GM13976 (cell line): ENCODE measurements at regions not wholly inside any gene's neighbourhood (a gene's known extent, or its start where the extent isn't known, plus 50 kb on each side); places are given as distances from the start of the nearest gene placed in this dataset.

Experiments
- DNase-seq: peaks from one replicate; pipeline ENCODE4 v3.0.0; 2012; ENCODE audit warnings: low spot score
- CTCF ChIP-seq: IDR thresholded peaks from 2 replicates; pipeline ENCODE4 v1.5.1; 2012; ENCODE audit warnings: borderline replicate concordance, mild to moderate bottlenecking; ENCODE audit not compliant: insufficient read depth; ENCODE audit errors: extremely low read depth, missing control alignments, control extremely low read depth
- in situ Hi-C: fragments of 300-500 bp; cut with MboI; formaldehyde crosslinking; loops from one replicate; pipeline ENCODE4 v1.12.0; 2022; ENCODE audit warnings: low sequenced_read_pairs, mixed read lengths, inconsistent platforms; ENCODE audit not compliant: unreplicated experiment

GRCh38 chr2:213231966-213232365 is 52.3 kb upstream of the SPAG16 start:
- TF ChIP-seq CTCF: no peak
- in situ Hi-C loops: loop anchor here (5.0 kb wide), 2 partner anchors 80 to 210 kb away; partner anchors contain the start of gene IKZF2

GRCh38 chr2:213232649-213233437 is 51.4 kb upstream of the SPAG16 start:
- no peak for TF ChIP-seq CTCF
- in situ Hi-C loops: loop anchor here (5.0 kb wide), 2 partner anchors 81 to 211 kb away; partner anchors contain the start of gene IKZF2
- peak; percentile 16 for DNase-seq

More at GRCh38 chr2:213231966-213232365, 52.3 kb upstream of the SPAG16 start:
- DNase-seq: no peak

- TF ChIP-seq CTCF: no peak
- in situ Hi-C loops: loop anchor here (5.0 kb wide), 2 partner anchors 81 to 211 kb away; partner anchors contain the start of gene IKZF2
- DNase-seq: no peak
Measured at GRCh38 chr2:213233438-213234330, 50.6 kb upstream of the SPAG16 start.
